Prostate gland (tissue), 2 donors: ENCODE measurements at regions not wholly inside any gene's neighbourhood (a gene's known extent, or its start where the extent isn't known, plus 50 kb on each side); places are given as distances from the start of the nearest gene placed in this dataset.

Source experiments
- DNase-seq: peaks from one replicate; pipeline ENCODE4 v3.0.0-alpha.2; 2019; ENCODE audit warnings: low spot score
- H3K27ac ChIP-seq, 2 donors: fragments of 200-600 bp; sonication (generic); 2 replicates each; pipeline ENCODE4 v1.5.1; 2017 to 2019
- H3K27me3 ChIP-seq: fragments of 200-600 bp; sonication (generic); replicated peaks from 2 replicates; pipeline ENCODE4 v1.5.1; 2019; ENCODE audit not compliant: insufficient read depth
- H3K36me3 ChIP-seq, 2 donors: fragments of 200-600 bp; sonication (generic); 1 replicate in 1 of 2; 2 replicates in 1 of 2; pipeline versions ENCODE4 v1.5.1 to v1.8.1; 2017 to 2019
- H3K4me1 ChIP-seq: fragments of 200-600 bp; sonication (generic); replicated peaks from 2 replicates; pipeline ENCODE4 v1.5.1; 2019
- H3K4me3 ChIP-seq, 2 donors: fragments of 200-600 bp; sonication (generic); 2 replicates each; pipeline ENCODE4 v1.5.1; 2017 to 2019
- H3K9me3 ChIP-seq: fragments of 200-600 bp; sonication (generic); 2 replicates; pipeline ENCODE4 v1.5.1; 2017
- POLR2A ChIP-seq: fragments of 450-650 bp; IDR thresholded peaks from one replicate; pipeline ENCODE4 v1.6.1; 2016; ENCODE audit warnings: antibody characterized with exemption, mild to moderate bottlenecking
- POLR2AphosphoS5 ChIP-seq: sonication (generic); formaldehyde crosslinking; IDR thresholded peaks from one replicate; pipeline ENCODE4 v1.6.1; 2017; ENCODE audit warnings: antibody characterized with exemption
- WGBS: methylation state at CpG from one replicate; pipeline ENCODE4 v1.1.5; 2018; 5-methylcytosine and 5-hydroxymethylcytosine counted together
- intact Hi-C: fragments of 100-400 bp; cut with DNase I; formaldehyde crosslinking; loops from one replicate; pipeline ENCODE4 v1.14.2; 2022
- TF ChIP-seq, protein P1 (sequence below), 4 experiments: fragments of 200-600 bp in 2 of 4; fragments of 450-650 bp in 2 of 4; sonication (generic) in 2 of 4; IDR thresholded peaks; 1 replicate in 3 of 4; 2 replicates in 1 of 4; pipeline ENCODE4 v1.5.1; 2016 to 2019; ENCODE audit warnings: antibody characterized with exemption in 4 of 4, mild to moderate bottlenecking in 2 of 4, moderate library complexity in 2 of 4

DNA sequence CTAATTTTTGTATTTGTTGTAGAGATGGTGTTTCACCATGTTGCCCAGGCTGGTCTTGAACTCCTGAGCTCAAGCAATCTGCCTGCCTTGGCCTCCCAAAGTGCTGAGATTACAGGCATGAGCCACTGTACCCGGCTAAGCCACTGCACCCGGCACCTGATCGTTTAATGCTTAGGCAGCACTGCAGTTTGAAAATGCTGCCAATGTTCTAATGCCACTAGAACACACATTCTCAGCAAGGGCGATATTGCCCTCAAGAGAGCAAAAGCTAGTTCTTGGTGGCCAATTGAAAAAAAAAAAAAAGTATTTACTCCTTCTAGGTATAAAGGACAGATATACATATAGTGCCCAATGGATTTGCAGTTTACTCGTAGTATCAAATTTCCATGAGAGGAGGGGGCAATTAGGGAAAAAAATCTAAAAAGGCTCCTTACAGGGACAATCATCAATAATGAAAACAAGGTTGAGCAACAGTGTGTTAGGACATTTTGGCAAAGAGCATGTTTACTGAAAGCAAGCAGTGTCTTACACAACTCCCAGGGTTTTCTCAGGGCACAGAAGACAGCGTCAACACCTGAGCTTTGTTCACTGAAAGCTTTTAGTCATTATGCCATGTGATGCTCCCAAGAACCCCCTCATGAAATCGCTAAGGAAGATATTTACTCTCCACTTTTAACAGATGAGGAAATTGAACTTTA is 199.9 kb upstream of the PKDCC start:
- no peak for TF ChIP-seq POLR2A
- TF ChIP-seq POLR2AphosphoS5 = peak; percentile 88
- H3K27ac ChIP-seq = peak overlapping the region; percentile 11 to 46
- no peaks in the 10 kb centered on the region for H3K9me3 ChIP-seq
- no peaks in the 10 kb centered on the region for H3K4me1 ChIP-seq
- no peaks in the 10 kb centered on the region for H3K27me3 ChIP-seq
- DNase-seq = peak; percentile 74
- no peak overlapping the region for H3K4me3 ChIP-seq
- intact Hi-C loops = no loop called here
- H3K36me3 ChIP-seq = no peaks in the 10 kb centered on the region
- 58% methylated on average over 7 of the region's 7 CpGs for WGBS

DNA sequence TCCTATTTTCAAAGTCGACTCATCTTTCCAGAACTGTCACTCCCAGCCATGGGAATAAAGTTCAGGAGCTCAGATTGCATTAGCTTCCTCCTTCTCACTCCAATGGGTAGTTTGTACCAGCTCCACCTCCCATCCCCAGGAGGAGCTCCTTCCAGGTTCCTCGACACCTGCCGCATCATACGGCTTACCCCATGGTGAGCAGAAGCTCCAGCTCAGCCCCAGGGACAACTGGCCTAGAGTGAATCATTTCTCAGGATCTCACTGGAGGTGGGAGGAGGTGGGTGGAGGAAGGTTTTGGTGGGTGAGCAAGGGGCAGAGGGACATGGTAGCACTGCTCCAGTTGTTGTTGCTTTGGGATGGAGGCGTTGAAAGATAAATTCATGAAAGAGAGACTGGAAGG is 196.3 kb upstream of the PKDCC start:
- DNase-seq = no peak
- no peak overlapping the region for H3K27ac ChIP-seq
- H3K27me3 ChIP-seq = no peaks in the 10 kb centered on the region
- no peaks in the 10 kb centered on the region for H3K4me1 ChIP-seq
- intact Hi-C loops = loop anchor here (10.0 kb wide), 1 partner anchor 473 kb away; no protein-coding TSS in a partner anchor
- no peak overlapping the region for H3K4me3 ChIP-seq
- H3K36me3 ChIP-seq = no peaks in the 10 kb centered on the region
- no peaks in the 10 kb centered on the region for H3K9me3 ChIP-seq
- TF ChIP-seq POLR2A (no peak), POLR2AphosphoS5 (no peak)
- WGBS = 75% methylated on average over 5 of the region's 5 CpGs

DNA sequence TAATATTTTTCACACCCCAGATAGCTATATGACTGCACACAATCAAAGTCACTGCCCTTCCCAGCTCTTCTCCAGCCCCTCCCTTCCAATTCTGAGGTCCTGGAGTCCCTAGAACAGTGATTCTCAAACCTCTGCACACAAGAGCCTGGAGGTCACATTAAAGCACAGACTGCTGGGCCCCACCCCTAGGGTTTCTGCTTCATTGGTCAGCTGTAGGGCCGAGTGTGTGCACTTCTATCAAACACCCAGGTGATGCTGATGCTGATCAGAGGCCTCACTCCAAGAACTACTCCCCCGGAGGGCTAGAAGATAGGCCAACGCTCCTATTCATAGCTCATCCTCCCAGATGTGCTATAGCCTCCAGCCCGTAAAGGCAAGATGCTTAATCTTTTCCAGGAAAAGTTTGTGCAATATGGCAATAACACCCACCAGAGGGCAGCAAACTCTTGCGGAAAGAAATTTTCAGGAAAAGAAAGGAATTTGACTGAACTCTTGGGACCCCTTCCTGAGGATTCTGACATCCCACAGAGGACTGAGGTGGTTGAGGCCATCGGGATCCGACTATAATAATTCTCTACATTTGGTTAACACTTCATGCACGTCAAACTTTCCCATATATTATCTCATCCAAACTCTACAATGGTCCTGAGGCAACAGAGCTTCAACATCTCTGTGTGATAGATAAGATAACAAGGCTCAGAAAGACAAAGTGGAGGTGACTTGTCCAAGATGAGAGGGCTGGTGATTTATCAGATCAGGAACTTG is 194.2 kb upstream of the PKDCC start:
- Histone ChIP-seq H3K4me3 (no peak overlapping the region), H3K27ac (no peak overlapping the region), H3K9me3 (no peaks in the 10 kb centered on the region), H3K4me1 (no peaks in the 10 kb centered on the region), H3K36me3 (no peaks in the 10 kb centered on the region), H3K27me3 (no peaks in the 10 kb centered on the region)
- intact Hi-C loops = loop anchor here (2.0 to 10.0 kb wide), 2 partner anchors 233 to 471 kb away; no protein-coding TSS in a partner anchor
- DNase-seq = peak; percentile 33
- 7% methylated on average over 8 of the region's 8 CpGs for WGBS
- TF ChIP-seq, protein P1, sequence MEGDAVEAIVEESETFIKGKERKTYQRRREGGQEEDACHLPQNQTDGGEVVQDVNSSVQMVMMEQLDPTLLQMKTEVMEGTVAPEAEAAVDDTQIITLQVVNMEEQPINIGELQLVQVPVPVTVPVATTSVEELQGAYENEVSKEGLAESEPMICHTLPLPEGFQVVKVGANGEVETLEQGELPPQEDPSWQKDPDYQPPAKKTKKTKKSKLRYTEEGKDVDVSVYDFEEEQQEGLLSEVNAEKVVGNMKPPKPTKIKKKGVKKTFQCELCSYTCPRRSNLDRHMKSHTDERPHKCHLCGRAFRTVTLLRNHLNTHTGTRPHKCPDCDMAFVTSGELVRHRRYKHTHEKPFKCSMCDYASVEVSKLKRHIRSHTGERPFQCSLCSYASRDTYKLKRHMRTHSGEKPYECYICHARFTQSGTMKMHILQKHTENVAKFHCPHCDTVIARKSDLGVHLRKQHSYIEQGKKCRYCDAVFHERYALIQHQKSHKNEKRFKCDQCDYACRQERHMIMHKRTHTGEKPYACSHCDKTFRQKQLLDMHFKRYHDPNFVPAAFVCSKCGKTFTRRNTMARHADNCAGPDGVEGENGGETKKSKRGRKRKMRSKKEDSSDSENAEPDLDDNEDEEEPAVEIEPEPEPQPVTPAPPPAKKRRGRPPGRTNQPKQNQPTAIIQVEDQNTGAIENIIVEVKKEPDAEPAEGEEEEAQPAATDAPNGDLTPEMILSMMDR (IDR thresholded peaks at IDR 0.05) = peak; percentile 57 to 69 (median 62)
- no peak for TF ChIP-seq POLR2AphosphoS5

DNA sequence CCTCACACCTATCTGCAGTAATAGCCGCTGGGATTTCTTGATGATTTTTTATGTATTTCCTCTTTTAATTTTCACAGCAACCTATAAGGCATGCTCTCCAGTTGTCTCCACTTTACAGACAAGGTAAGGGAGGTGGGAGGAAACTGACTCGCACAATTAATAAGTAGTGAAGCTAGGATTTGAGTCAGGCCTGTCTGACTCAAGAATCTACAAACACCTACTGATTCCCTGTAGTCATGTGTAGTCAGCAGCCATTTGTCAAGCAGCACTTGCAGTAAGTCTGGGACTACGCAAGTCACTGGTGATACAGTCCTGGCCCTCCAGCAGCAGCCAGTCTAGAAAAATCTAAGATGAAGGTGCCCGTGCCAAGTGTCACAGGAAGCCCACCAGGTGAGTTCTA is 193.6 kb upstream of the PKDCC start:
- no peaks in the 10 kb centered on the region for H3K4me1 ChIP-seq
- no peak for TF ChIP-seq POLR2AphosphoS5
- TF ChIP-seq POLR2A = no peak
- TF ChIP-seq, protein P1 (IDR thresholded peaks at IDR 0.05) = no peak
- H3K36me3 ChIP-seq = no peaks in the 10 kb centered on the region
- 71% methylated on average over 4 of the region's 4 CpGs for WGBS
- no peak for DNase-seq
- H3K27ac ChIP-seq = no peak overlapping the region
- no peaks in the 10 kb centered on the region for H3K9me3 ChIP-seq
- H3K27me3 ChIP-seq = no peaks in the 10 kb centered on the region
- intact Hi-C loops = loop anchor here (2.0 to 10.0 kb wide), 2 partner anchors 233 to 471 kb away; no protein-coding TSS in a partner anchor
- no peak overlapping the region for H3K4me3 ChIP-seq

- WGBS = 94% methylated on average over 1 of the region's 1 CpG
- H3K9me3 ChIP-seq = no peaks in the 10 kb centered on the region
- no peaks in the 10 kb centered on the region for H3K27me3 ChIP-seq
- TF ChIP-seq, protein P1 (IDR thresholded peaks at IDR 0.05) = no peak
- TF ChIP-seq POLR2AphosphoS5 (no peak), POLR2A (no peak)
- intact Hi-C loops = loop anchor here (10.0 kb wide), 1 partner anchor 468 kb away; no protein-coding TSS in a partner anchor
- no peak overlapping the region for H3K27ac ChIP-seq
- H3K36me3 ChIP-seq = no peaks in the 10 kb centered on the region
- H3K4me3 ChIP-seq = no peak overlapping the region
- H3K4me1 ChIP-seq = no peaks in the 10 kb centered on the region
- DNase-seq = no peak
Measured at GRCh38 chr2:41856946-41857345, 190.9 kb upstream of the PKDCC start.
